H1 (cell line): ENCODE measurements at regions not wholly inside any gene's neighbourhood (a gene's known extent, or its start where the extent isn't known, plus 50 kb on each side); places are given as distances from the start of the nearest gene placed in this dataset.

Experiments used
- CBX5 ChIP-seq: fragments of 300-800, 300-1000 bp; sonication (generic); IDR thresholded peaks from 2 replicates; pipeline ENCODE4 v1.7.1; 2016; ENCODE audit warnings: antibody characterized with exemption, low read length, low read depth
- FOSL1 ChIP-seq: IDR thresholded peaks from 2 replicates; pipeline ENCODE4 v1.6.1; 2011; ENCODE audit warnings: mild to moderate bottlenecking, low read depth, low read length, moderate library complexity; ENCODE audit not compliant: insufficient read depth
- HDAC2 ChIP-seq, 2 experiments: fragments of 300-600 bp in 1 of 2; sonication (generic) in 1 of 2; IDR thresholded peaks; 2 replicates each; pipeline ENCODE4 v1.6.1; 2011 to 2012; ENCODE audit warnings: low read depth in 2 of 2, low read length in 2 of 2, mild to moderate bottlenecking in 2 of 2, moderate library complexity in 2 of 2, borderline replicate concordance in 1 of 2, inconsistent platforms in 1 of 2
- HDAC6 ChIP-seq: IDR thresholded peaks from one replicate; pipeline ENCODE4 v1.7.1; 2012; ENCODE audit warnings: low read depth, mild to moderate bottlenecking, inconsistent platforms, low read length, moderate library complexity
- MAFK ChIP-seq: IDR thresholded peaks from 2 replicates; pipeline ENCODE4 v1.6.1; 2012; ENCODE audit warnings: low read depth, mild to moderate bottlenecking, improper control_type of control experiment, low read length
- POLR2A ChIP-seq, 2 experiments: IDR thresholded peaks; 1 replicate in 1 of 2; 2 replicates in 1 of 2; pipeline ENCODE4 v1.6.1; 2011; ENCODE audit warnings: low read depth in 2 of 2, low read length in 2 of 2, mild to moderate bottlenecking in 2 of 2; ENCODE audit errors: control extremely low read depth in 1 of 2
- POLR2AphosphoS5 ChIP-seq: IDR thresholded peaks from 2 replicates; pipeline ENCODE4 v1.6.1; 2011; ENCODE audit warnings: low read depth, low read length
- SIRT6 ChIP-seq: IDR thresholded peaks from one replicate; pipeline ENCODE4 v1.7.1; 2012; ENCODE audit warnings: low read length, inconsistent platforms
- SP2 ChIP-seq: IDR thresholded peaks from 2 replicates; pipeline ENCODE4 v1.6.1; 2012; ENCODE audit warnings: mild to moderate bottlenecking, low read length, inconsistent platforms
- ZNF274 ChIP-seq: IDR thresholded peaks from 2 replicates; pipeline ENCODE4 v1.7.0; 2012; ENCODE audit warnings: low read length, borderline replicate concordance; ENCODE audit errors: extremely low read depth
- TF ChIP-seq, protein P1 (sequence below), 3 experiments: IDR thresholded peaks; 1 replicate in 2 of 3; 2 replicates in 1 of 3; pipeline versions ENCODE4 v1.5.1 to v1.6.1; 2011; ENCODE audit warnings: low read length in 3 of 3, mild to moderate bottlenecking in 3 of 3, inconsistent platforms in 2 of 3, low read depth in 1 of 3, moderate library complexity in 1 of 3; ENCODE audit not compliant: insufficient read depth in 1 of 3; ENCODE audit errors: control extremely low read depth in 1 of 3

DNA sequence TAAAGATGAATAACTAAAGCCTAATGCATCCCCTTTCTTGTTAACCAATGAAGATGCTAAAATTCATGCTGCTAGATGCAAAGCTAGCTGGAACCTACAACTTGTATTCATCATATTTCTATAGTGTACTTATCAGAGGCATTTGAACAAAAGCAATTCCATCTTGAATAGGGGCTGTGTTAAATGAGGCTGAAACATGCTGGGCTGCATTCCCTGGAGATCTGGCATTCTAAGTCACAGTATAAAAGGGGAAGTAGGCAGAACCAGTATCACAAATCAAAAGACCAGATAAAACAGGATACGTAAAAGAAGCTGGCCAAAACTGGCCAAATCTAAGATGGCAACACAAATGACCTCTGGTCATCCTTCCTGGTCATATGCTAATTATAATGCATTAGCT lies 932.8 kb downstream of the CDY2B start:
- no peak for TF ChIP-seq POLR2A (IDR thresholded peaks at IDR 0.05; ENCODE audit: control extremely low read depth in 1 of 2, low read depth in 2 of 2, low read length in 2 of 2)
- TF ChIP-seq FOSL1: no peak
- TF ChIP-seq, protein P1, sequence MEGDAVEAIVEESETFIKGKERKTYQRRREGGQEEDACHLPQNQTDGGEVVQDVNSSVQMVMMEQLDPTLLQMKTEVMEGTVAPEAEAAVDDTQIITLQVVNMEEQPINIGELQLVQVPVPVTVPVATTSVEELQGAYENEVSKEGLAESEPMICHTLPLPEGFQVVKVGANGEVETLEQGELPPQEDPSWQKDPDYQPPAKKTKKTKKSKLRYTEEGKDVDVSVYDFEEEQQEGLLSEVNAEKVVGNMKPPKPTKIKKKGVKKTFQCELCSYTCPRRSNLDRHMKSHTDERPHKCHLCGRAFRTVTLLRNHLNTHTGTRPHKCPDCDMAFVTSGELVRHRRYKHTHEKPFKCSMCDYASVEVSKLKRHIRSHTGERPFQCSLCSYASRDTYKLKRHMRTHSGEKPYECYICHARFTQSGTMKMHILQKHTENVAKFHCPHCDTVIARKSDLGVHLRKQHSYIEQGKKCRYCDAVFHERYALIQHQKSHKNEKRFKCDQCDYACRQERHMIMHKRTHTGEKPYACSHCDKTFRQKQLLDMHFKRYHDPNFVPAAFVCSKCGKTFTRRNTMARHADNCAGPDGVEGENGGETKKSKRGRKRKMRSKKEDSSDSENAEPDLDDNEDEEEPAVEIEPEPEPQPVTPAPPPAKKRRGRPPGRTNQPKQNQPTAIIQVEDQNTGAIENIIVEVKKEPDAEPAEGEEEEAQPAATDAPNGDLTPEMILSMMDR (IDR thresholded peaks at IDR 0.05; ENCODE audit: control extremely low read depth in 1 of 3, insufficient read depth in 1 of 3, low read depth in 1 of 3, low read length in 3 of 3): no peak
- TF ChIP-seq HDAC6: no peak
- no peak for TF ChIP-seq HDAC2 (IDR thresholded peaks at IDR 0.05; ENCODE audit: borderline replicate concordance in 1 of 2, low read depth in 2 of 2, low read length in 2 of 2)
- TF ChIP-seq SIRT6: no peak
- TF ChIP-seq ZNF274: no peak
- no peak for TF ChIP-seq SP2
- no peak for TF ChIP-seq POLR2AphosphoS5
- TF ChIP-seq MAFK: no peak
- no peak for TF ChIP-seq CBX5
